Right ventricle myocardium inferior (tissue), 1 donor: ENCODE measurements at regions not wholly inside any gene's neighbourhood (a gene's known extent, or its start where the extent isn't known, plus 50 kb on each side); places are given as distances from the start of the nearest gene placed in this dataset.
A peak's percentile ranks its signal among the peaks of the same experiment; 100 is the strongest.

Experiments
- ATAC-seq: fragments of 200-7000 bp; cut with Tn5 transposase; one replicate; pipeline ENCODE4 v1.9.1; 2020; ENCODE audit warnings: mild to moderate bottlenecking, moderate library complexity
- DNase-seq: peaks from one replicate; pipeline ENCODE4 v3.0.0; 2021; ENCODE audit errors: missing footprints
- intact Hi-C: fragments of 100-400 bp; cut with DNase I; formaldehyde crosslinking; loops from one replicate; pipeline ENCODE4 v1.11.0; 2022
- donor health status: DM: no; HTN: yes; CAD: no; lungs with severe emphysema.

DNA sequence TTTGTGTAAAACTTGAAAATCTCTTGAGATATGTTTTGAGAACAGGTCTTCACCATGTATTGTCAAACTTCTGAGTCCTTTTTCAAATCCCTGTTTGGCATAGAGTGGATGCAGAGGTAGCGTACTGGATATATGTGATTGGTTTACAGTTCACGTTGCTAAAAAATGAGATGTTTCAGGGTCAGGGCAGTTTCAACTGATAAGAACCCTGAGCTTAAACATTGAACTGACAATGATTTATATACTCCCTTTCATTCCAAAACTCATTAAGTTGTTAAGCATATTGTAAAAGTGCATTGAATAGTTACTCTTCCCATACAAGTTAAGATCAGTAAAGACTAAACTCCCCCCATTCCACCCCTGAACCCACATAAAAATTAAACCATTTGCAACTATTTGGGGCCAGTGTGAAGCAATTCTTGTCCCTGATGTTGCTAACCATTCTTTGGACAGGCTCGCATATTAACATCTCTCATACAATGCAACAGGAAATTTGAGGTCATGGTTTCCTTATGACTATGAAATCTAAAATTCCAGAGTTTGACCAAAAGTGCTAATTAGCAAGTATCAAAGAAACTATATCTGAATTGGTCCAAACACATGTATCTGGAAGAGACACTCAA, 470.9 kb upstream of the ACVR2A start:
- ATAC-seq (no peak), DNase-seq (no peak)
- intact Hi-C loops = no loop called here

GRCh38 chr2:147368306-147368705, 476.5 kb upstream of the ACVR2A start:
- no peak for ATAC-seq

DNA sequence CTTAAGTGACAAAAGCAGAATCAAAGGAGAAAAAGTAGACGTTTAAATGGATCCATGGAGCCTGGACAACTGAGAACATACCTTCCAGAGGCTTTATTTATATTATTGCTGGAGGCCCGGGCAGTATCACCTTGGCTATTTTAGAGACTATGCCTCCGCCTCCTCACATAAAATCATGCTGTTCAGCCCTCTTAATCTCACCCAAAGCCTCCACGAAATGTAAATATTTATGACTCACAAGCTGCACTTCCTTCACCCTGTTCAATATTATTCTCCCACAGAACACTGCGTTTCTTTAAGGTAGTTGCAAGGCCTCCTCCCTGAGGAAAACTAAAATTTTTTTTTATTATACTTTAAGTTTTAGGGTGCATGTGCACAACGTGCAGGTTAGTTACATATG, 478.6 kb upstream of the ACVR2A start:
- no peak for DNase-seq
- no peak for ATAC-seq
- intact Hi-C loops = no loop called here

More at GRCh38 chr2:147368306-147368705, 476.5 kb upstream of the ACVR2A start:
- DNase-seq = no peak
- intact Hi-C loops = no loop called here

DNA sequence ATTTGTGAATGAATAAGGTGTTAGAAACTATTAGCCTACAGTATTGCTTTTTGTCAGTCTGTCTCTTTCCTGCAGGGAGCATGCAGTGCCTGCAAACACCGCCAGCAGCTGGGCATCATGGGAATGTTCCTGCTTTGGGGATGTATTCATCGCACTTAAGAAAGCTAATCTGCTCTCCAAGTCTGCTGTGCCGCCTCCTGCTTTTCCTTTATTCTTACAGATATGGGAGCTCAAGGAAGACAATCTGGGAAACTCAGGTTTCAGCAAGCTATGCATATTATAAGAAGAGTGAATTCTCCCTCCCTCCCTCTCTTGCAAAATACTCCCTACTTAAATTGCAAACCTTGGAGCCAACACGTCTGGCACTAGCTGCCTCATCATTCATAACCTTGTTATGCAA, 479.2 kb upstream of the ACVR2A start:
- ATAC-seq (no peak), DNase-seq (peak; percentile 59)
- intact Hi-C loops = no loop called here

DNA sequence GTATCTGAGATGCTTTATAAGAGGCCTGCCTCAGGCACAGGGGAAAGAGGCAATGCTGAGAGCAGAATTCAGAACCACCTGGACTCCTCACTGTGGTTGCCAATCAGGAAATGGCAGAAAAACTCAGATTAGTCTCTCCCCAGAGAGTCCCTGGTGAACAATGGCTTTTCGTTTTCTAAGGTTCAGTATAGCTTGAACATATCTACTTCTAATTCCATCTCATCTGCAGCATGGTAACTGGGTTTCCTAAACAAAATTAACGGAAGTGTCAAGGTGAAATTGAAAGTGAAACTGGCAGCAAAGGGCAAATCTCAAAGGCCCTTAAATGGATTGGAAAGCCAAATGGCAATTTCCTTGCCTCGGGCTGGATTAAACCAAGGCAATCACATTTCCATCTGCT, 480.2 kb upstream of the ACVR2A start:
- no peak for ATAC-seq
- intact Hi-C loops = no loop called here

DNA sequence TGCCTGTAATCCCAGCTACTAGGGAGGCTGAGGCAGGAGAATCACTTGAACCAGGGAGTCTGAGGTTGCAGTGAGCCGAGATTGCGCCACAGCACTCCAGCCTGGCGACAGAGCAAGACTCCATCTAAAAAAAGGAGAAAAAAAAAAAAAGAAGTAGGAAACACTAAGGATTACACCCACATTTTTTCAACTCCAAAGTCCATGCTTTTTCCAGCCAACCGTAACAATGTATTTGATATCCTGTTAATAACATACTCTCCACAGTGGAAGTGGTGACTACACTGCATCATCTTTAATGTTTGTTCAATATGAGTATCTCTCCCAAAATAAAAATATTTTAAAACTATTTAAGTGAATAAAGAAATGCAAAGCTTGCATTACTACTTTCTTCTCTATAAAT, 481.6 kb upstream of the ACVR2A start:
- DNase-seq = no peak
- no peak for ATAC-seq
- intact Hi-C loops = no loop called here

More for the DNA sequence above, 480.2 kb upstream of the ACVR2A start:
- DNase-seq = no peak

DNA sequence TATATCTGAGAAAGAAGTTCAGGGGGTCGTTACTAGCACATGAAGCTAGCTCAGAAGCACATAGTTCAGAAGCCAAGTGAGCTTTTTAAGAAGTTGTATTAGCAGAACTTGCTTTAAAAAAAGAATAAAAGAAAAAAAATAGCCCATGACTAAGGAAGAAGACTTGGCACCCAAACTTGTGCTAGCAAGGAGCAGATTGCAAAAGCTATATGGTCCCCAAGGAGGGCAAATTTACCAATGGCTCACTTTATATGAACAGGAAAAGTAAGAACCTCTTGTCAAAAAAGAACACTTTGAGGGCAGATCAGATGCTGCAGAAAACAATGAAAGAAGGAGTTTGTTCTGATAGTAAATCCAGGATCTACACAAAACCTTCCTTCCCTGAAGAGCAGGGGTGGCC, 486.5 kb upstream of the ACVR2A start:
- ATAC-seq = no peak
- no peak for DNase-seq
- intact Hi-C loops = no loop called here

DNA sequence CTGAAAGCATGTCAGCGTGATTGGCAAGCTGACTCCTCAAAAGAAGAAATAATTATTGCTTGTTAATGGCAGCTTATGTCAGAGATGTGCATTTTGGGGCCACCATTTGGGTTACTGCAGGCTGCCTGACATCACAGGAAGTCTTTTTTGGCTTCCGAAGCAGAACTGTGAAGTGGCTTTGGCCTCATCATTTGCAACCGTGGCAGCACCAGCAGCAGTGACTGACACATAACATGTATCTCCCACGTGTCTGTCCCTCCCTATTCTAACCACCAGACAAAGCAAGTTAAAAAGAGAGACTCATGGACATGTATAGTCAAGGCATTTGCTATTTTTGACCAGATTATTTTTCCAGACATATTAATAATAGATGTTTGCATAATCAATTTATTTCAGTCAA, 488.7 kb upstream of the ACVR2A start:
- ATAC-seq (no peak), DNase-seq (no peak)
- intact Hi-C loops = no loop called here

DNA sequence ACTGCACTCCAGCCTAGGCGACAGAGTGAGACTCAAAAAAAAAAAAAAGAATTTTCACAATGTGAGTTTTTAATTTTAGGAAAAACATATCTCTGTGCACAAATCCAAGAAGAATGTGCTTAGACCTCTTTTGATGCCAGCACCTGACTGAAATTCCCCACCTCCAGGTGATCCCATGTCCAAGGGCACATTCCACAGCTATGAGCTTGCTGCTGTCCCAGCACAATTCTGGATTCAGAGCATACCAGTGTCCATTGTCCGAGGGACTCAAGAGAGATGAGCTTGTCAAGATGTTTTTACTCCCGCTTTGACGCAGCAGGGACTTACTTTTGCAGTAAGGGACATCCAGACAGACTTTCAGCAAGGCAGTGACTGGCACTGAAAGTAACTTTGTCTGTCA, 489.1 kb upstream of the ACVR2A start:
- no peak for DNase-seq
- ATAC-seq = no peak
- intact Hi-C loops = no loop called here

DNA sequence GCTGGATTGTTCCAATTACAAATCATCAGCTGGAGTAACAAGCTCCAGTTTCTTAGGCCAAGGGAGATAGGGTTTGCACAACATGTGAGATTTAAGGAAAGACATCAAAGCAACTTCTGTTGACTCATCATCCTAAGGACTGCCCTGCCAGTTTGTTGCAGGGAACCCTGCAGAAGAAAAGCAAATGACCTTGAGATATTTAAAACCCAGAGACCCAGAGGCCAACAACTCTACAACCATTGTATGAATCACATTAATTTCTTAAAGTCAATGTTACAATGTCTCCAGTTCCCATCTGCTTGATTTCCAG, 491.8 kb upstream of the ACVR2A start:
- no peak for DNase-seq
- intact Hi-C loops = no loop called here

DNA sequence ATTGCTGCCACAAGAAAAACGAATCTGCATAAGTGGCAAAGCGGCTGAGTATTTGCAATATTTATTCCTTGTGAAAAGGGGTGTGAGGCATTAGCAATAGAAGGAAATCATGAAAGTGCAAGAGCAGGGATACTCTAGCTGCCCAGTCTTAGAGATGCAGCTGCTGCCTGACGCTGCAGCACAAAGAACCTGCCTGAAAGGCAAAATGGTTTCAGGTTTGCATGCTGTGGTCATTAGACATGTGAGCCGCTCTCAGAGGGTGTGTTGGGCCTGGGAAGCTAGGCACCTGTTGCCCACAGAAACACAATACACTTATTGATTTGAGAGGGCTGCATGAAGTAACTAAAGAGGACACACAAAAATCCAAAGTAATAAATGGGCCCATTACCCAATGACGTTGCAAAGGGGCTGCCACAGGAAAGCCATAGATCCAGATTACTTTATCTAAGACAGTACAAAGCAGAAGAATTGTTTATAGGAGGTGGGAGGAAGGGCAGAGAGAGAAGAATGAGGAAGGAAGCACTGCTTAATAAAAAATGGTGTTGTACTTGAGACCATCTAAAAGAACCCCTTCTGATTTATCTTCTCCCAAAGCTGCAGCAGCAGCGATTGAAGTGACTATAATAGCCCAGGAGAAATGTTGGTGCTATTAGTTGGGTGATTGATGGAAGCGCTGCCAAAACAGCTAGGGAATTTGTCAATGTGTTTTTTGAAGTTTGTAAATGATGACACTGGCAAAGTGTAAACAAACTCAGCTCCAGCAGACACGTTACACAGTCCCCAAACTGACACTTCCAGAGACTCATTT, 492.4 kb upstream of the ACVR2A start:
- ATAC-seq (no peak), DNase-seq (no peak)
- intact Hi-C loops = no loop called here

More for the DNA sequence above, 491.8 kb upstream of the ACVR2A start:
- ATAC-seq = no peak

DNA sequence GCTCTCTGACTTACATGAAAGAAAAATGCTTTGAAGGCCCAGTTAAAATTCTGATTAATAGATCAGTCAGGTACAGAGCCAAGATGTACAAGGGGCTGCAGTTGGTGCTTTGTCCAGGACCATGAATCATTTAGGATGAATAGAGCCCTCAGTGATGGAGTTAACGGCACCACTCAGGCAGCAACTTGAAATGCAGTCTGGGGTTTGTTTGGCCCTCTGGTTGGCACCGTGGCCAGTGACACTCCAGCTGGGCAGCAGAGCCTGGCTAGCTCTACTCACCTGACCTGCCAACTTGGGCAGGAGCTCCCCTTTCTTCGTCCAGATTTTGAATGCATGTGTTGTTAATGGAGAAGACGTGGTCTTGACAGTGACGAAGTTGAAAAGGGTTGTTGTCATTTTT, 493.0 kb upstream of the ACVR2A start:
- ATAC-seq = no peak
- intact Hi-C loops = no loop called here
- DNase-seq = no peak

DNA sequence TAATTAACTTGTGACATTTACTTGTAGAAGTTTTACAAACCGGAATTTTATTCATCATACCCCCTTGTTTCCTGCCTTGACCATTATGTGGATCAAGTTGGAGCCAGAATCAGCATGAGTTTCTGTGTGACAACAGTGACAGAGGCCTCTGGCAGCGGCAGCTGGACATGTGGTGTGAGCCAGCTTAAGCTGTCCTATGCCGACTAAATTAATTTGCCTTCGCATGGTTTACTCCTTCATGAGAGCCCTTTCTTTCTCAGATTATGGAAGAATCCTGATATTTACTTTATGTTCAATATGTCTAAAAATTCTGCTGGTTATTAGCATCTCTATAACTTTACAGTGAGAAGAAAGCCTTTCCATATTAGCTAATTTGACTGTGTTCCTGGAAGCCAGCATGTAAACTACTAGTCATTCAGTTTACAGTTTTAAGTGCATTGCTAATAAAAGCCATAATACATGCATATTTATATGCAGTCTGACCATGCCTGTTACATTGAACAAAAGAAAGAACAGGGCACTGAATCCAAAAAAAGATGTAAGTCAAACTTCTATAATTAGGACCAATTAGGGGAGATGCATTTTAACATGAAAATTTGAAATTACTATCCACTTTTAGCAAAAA, 495.8 kb upstream of the ACVR2A start:
- ATAC-seq (no peak), DNase-seq (no peak)
- intact Hi-C loops = no loop called here

GRCh38 chr2:147346142-147346541, 498.7 kb upstream of the ACVR2A start:
- intact Hi-C loops = no loop called here
- ATAC-seq = no peak
- DNase-seq = no peak

DNA sequence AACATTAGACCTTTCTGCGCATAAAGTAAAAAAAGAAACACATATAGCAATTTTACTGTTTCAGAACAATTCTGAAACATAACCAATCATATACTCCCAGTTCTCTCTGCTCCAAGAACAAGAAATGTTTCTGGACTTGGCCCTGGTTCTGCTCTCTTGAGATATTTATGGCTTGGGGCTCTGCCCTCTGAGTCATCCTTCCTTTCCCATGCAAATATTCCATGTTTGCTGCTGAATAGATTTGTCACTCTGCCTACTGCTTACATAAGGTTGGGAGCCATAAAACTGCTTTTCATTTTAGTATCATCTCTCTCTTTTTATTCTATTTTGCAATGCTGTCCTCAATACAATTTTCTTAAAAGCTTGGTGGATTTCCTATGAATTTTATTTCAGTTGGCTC, 499.6 kb upstream of the ACVR2A start:
- ATAC-seq (no peak), DNase-seq (no peak)
- intact Hi-C loops = no loop called here

- intact Hi-C loops = no loop called here
- no peak for DNase-seq
- no peak for ATAC-seq
Observed at GRCh38 chr2:147342329-147342728, 502.5 kb upstream of the ACVR2A start.

DNA sequence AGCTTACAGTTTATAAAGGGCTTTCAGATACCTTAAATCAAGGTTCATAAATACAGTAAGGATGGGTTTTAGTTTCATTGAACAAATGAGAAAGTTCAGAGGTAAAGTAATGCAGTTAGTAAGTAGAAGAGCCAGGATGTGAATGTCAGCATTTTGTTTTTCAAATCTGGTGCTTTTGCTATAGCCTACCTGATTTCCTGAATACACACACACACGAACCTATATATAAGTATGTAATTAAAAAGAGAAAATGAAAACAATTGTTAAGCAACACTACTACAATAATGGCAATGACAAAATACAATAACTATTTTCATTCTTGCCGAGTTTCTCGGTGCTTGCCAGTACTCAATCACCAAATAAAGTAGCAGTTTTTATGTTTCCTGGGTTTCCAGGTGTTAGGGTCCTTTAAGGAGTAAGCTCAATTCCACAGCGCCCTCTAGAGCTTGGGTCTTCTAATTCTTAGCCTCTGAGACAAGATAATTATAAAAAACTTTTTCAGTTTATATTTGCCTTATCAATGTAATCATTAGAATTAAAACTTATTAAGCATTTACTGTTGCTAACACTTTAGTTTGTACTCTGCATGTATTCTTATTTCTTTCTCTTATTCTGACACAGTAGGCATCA, 512.9 kb upstream of the ACVR2A start:
- intact Hi-C loops = no loop called here
- ATAC-seq (no peak), DNase-seq (no peak)

GRCh38 chr2:147330925-147331324, 513.9 kb upstream of the ACVR2A start:
- ATAC-seq (no peak), DNase-seq (no peak)
- intact Hi-C loops = no loop called here

DNA sequence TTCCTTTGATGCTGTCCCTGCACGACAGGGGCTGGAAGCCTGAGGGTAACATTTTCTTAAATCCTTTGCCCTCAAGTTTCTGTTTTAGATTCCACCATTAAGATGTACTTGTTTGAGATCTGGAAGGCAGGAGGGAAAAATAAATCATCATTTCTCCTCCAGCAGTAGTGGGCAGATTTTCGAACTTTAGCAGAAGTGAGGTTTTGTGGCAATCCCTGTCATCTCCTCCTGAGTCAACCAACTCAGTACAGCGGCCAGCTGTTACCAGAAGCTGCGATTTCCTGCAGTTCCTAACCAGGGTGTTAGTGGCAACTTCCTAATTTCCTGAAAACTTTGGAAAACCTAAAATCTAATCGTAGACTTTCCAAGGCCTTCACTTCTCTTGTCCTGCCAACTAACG, 517.2 kb upstream of the ACVR2A start:
- DNase-seq = no peak
- no peak for ATAC-seq
- intact Hi-C loops = no loop called here

DNA sequence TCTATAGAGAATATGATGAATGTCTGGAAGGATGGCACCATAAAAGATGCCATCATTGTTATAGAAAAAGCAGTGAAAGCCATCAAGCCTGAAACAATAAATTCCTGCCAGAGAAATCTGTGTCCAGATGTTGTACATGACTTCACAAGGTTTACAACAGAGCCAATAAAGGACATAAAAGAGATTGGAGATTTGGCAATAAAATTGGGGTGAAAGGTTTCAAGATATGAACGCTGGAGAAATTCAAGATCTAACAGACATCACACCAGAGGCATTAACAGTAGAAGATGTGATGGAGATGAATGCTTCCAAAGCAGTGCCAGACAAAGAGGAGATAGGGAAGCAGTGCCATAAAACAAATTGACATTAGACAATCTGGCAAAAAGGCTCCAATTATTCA, 518.8 kb upstream of the ACVR2A start:
- ATAC-seq (no peak), DNase-seq (no peak)
- intact Hi-C loops = no loop called here
